HL-60 (cell line): ENCODE measurements at regions not wholly inside any gene's neighbourhood (a gene's known extent, or its start where the extent isn't known, plus 50 kb on each side); places are given as distances from the start of the nearest gene placed in this dataset.

Experiments
- CTCF ChIP-seq: IDR thresholded peaks from one replicate; pipeline ENCODE4 v1.5.1; 2011; ENCODE audit warnings: low read length, control low read depth, inconsistent platforms; ENCODE audit not compliant: insufficient read depth
- POLR2AphosphoS5 ChIP-seq: IDR thresholded peaks from 2 replicates; pipeline ENCODE4 v1.6.1; 2012; ENCODE audit warnings: low read depth
- REST ChIP-seq: IDR thresholded peaks from 2 replicates; pipeline ENCODE4 v1.6.1; 2012; ENCODE audit warnings: low read depth; ENCODE audit not compliant: insufficient replicate concordance
- SPI1 ChIP-seq: IDR thresholded peaks from 2 replicates; pipeline ENCODE4 v1.6.1; 2012; ENCODE audit warnings: low read depth, mild to moderate bottlenecking, borderline replicate concordance

- TF ChIP-seq CTCF (no peak), POLR2AphosphoS5 (no peak), REST (no peak), SPI1 (no peak)
Measured at GRCh38 chr3:153246331-153246730, 84.3 kb downstream of the RAP2B start.
